ENCODE measurements at regions not wholly inside any gene's neighbourhood (a gene's known extent, or its start where the extent isn't known, plus 50 kb on each side); places are given as distances from the start of the nearest gene placed in this dataset.
"Not testable (repeated sequence)": the region's sequence is repeated elsewhere in the genome, so short reads cannot be mapped to it uniquely, and the experiment has no call there.

- no peak for DNase-seq
- H3K27me3 Mint-ChIP-seq (ENCODE audit: low read depth), result peaks cover 7% of the 10 kb centered on the region
- H3K36me3 Mint-ChIP-seq (ENCODE audit: low read depth), result no peaks in the 10 kb centered on the region
- CTCF ChIA-PET, result interaction anchor here (0.9 kb wide), 1 partner anchor 9 kb away, joined by 4 read pairs; no protein-coding TSS in a partner anchor
- H3K4me1 Mint-ChIP-seq (ENCODE audit: low read depth), result peaks cover 15% of the 10 kb centered on the region
- intact Hi-C loops (cut with micrococcal nuclease), result loop anchor here (1.0 kb wide), 1 partner anchor 18 kb away; no protein-coding TSS in a partner anchor
- no peak overlapping the region for H3K27ac Mint-ChIP-seq
- no peak overlapping the region for H3K4me3 Mint-ChIP-seq
- no peaks in the 10 kb centered on the region for H3K9me3 Mint-ChIP-seq
These were observed 159.5 kb upstream of the AGR3 start for GRCh38 chr7:17041324-17041723.

- CTCF ChIA-PET, result no interaction called here
- Mint-ChIP-seq H3K4me3 (no peak overlapping the region), H3K27me3 (ENCODE audit: low read depth) (peaks cover 7% of the 10 kb centered on the region), H3K27ac (no peak overlapping the region), H3K4me1 (ENCODE audit: low read depth) (peaks cover 15% of the 10 kb centered on the region), H3K36me3 (ENCODE audit: low read depth) (no peaks in the 10 kb centered on the region), H3K9me3 (no peaks in the 10 kb centered on the region)
- intact Hi-C loops (cut with micrococcal nuclease), result no loop called here
- no peak for DNase-seq
These were observed 160.4 kb upstream of the AGR3 start for GRCh38 chr7:17042211-17042610.

- Mint-ChIP-seq H3K4me1 (ENCODE audit: low read depth) (peaks cover 15% of the 10 kb centered on the region), H3K27ac (no peak overlapping the region), H3K36me3 (ENCODE audit: low read depth) (no peaks in the 10 kb centered on the region), H3K4me3 (no peak overlapping the region), H3K27me3 (ENCODE audit: low read depth) (peaks cover 7% of the 10 kb centered on the region), H3K9me3 (no peaks in the 10 kb centered on the region)
- CTCF ChIA-PET, result interaction anchor here (0.6 to 0.7 kb wide), 2 partner anchors 102 to 449 kb away, joined by 3 read pairs; no protein-coding TSS in a partner anchor
- intact Hi-C loops (cut with micrococcal nuclease), result no loop called here
- DNase-seq, result no peak
These were observed 161.5 kb upstream of the AGR3 start for GRCh38 chr7:17043012-17043877.

GRCh38 chr7:17044396-17044795, 162.6 kb upstream of the AGR3 start:
- CTCF ChIA-PET, result interaction anchor here (1.2 kb wide), 1 partner anchor 12 kb away, joined by 3 read pairs; no protein-coding TSS in a partner anchor
- H3K27me3 Mint-ChIP-seq (ENCODE audit: low read depth), result peaks cover 7% of the 10 kb centered on the region
- peaks cover 15% of the 10 kb centered on the region for H3K4me1 Mint-ChIP-seq (ENCODE audit: low read depth)
- H3K27ac Mint-ChIP-seq, result no peak overlapping the region
- H3K4me3 Mint-ChIP-seq, result no peak overlapping the region
- H3K9me3 Mint-ChIP-seq, result no peaks in the 10 kb centered on the region
- H3K36me3 Mint-ChIP-seq (ENCODE audit: low read depth), result no peaks in the 10 kb centered on the region
- DNase-seq, result no peak
- intact Hi-C loops (cut with micrococcal nuclease), result no loop called here

DNA sequence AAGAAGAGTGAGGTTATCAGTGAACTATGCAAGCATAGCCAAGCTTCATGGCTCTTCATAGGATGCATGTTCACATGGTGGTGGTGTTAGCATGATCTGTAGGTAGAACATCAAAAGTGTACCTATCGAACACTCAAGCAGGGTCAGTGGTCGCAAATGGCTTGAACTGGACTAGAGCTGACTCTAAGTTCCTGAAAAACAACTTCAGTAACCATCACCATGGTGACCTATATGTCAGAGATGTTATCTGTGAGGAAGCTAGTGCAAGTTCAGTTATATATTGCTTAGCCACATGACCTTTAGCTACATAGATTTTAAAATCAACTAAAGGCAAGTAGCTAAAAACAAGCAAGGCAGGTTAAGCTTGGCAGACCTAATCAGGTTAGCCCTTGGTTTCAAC, 163.1 kb upstream of the AGR3 start:
- H3K27me3 Mint-ChIP-seq (ENCODE audit: low read depth), result peaks cover 7% of the 10 kb centered on the region
- intact Hi-C loops (cut with micrococcal nuclease), result no loop called here
- CTCF ChIA-PET, result interaction anchor here (1.2 kb wide), 1 partner anchor 12 kb away, joined by 3 read pairs; no protein-coding TSS in a partner anchor
- H3K4me1 Mint-ChIP-seq (ENCODE audit: low read depth), result peaks cover 15% of the 10 kb centered on the region
- H3K9me3 Mint-ChIP-seq, result no peaks in the 10 kb centered on the region
- no peaks in the 10 kb centered on the region for H3K36me3 Mint-ChIP-seq (ENCODE audit: low read depth)
- DNase-seq, result no peak
- H3K4me3 Mint-ChIP-seq, result no peak overlapping the region
- no peak overlapping the region for H3K27ac Mint-ChIP-seq

GRCh38 chr7:17046259-17046658, 164.5 kb upstream of the AGR3 start:
- Mint-ChIP-seq H3K4me3 (no peak overlapping the region), H3K4me1 (ENCODE audit: low read depth) (peaks cover 15% of the 10 kb centered on the region), H3K36me3 (ENCODE audit: low read depth) (no peaks in the 10 kb centered on the region), H3K27ac (no peak overlapping the region), H3K27me3 (ENCODE audit: low read depth) (peaks cover 3% of the 10 kb centered on the region), H3K9me3 (no peaks in the 10 kb centered on the region)
- CTCF ChIA-PET, result interaction anchor here (1.3 kb wide), 1 partner anchor 64 kb away, joined by 3 read pairs; no protein-coding TSS in a partner anchor
- intact Hi-C loops (cut with micrococcal nuclease), result no loop called here
- no peak for DNase-seq

DNA sequence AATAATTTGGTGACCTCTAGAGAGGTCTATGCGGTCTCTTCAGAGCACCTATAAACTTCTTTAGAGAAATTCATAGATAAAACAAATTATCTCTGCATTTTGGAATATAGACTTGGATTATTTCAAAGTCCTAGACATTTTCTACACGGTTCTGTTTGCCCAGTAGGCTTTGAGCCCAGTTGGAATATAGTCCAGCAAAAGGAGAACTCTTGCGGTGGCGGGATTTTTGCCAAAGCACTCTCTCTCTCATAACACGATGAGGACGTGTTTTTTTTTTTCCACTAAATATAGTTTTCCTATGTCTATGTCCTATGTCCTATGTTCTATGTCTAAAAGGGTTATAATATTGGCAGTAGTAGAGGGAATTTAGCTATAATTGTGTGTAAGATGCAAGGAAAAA, 164.9 kb upstream of the AGR3 start:
- Mint-ChIP-seq H3K36me3 (ENCODE audit: low read depth) (no peaks in the 10 kb centered on the region), H3K27me3 (ENCODE audit: low read depth) (peaks cover 2% of the 10 kb centered on the region), H3K4me1 (ENCODE audit: low read depth) (peaks cover 11% of the 10 kb centered on the region), H3K4me3 (no peak overlapping the region), H3K9me3 (no peaks in the 10 kb centered on the region), H3K27ac (no peak overlapping the region)
- DNase-seq, result no peak
- intact Hi-C loops (cut with micrococcal nuclease), result no loop called here
- CTCF ChIA-PET, result interaction anchor here (1.3 kb wide), 1 partner anchor 64 kb away, joined by 3 read pairs; no protein-coding TSS in a partner anchor

- H3K36me3 Mint-ChIP-seq (ENCODE audit: low read depth); intact Hi-C loops (cut with micrococcal nuclease); H3K4me1 Mint-ChIP-seq (ENCODE audit: low read depth); H3K4me3 Mint-ChIP-seq; H3K9me3 Mint-ChIP-seq; CTCF ChIA-PET; H3K27me3 Mint-ChIP-seq (ENCODE audit: low read depth); H3K27ac Mint-ChIP-seq; DNase-seq: not testable (repeated sequence)
These were observed 171.4 kb upstream of the AGR3 start for GRCh38 chr7:17053164-17053563.

DNA sequence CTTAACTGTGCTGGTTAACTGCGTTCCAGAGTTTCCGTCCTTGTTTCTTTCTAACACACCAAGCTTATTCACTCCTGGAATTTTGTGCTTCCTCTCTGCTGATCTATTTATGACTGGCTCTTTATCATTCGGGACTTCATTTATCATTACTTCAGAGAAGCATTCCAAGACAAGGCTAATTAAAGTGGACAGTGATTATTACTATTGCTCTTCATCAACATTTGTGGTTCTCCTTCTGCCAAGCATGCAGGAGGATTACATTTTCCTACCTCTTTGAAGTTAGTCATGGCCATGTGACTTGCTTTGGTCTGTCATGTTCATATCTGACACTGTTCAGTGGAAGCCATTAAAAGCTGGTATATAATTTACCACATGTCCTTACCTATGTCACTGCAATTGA, 172.4 kb upstream of the AGR3 start:
- CTCF ChIA-PET, result no interaction called here
- H3K4me1 Mint-ChIP-seq (ENCODE audit: low read depth), result peaks cover 2% of the 10 kb centered on the region
- no peaks in the 10 kb centered on the region for H3K27me3 Mint-ChIP-seq (ENCODE audit: low read depth)
- intact Hi-C loops (cut with micrococcal nuclease), result no loop called here
- H3K27ac Mint-ChIP-seq, result no peak overlapping the region
- no peak for DNase-seq
- no peak overlapping the region for H3K4me3 Mint-ChIP-seq
- no peaks in the 10 kb centered on the region for H3K36me3 Mint-ChIP-seq (ENCODE audit: low read depth)
- H3K9me3 Mint-ChIP-seq, result no peaks in the 10 kb centered on the region

GRCh38 chr7:17054836-17055235, 173.1 kb upstream of the AGR3 start:
- Mint-ChIP-seq H3K27me3 (ENCODE audit: low read depth) (no peaks in the 10 kb centered on the region), H3K36me3 (ENCODE audit: low read depth) (no peaks in the 10 kb centered on the region), H3K27ac (no peak overlapping the region), H3K4me1 (ENCODE audit: low read depth) (peaks cover 2% of the 10 kb centered on the region), H3K9me3 (no peaks in the 10 kb centered on the region), H3K4me3 (no peak overlapping the region)
- CTCF ChIA-PET, result no interaction called here
- intact Hi-C loops (cut with micrococcal nuclease), result no loop called here
- no peak for DNase-seq

DNA sequence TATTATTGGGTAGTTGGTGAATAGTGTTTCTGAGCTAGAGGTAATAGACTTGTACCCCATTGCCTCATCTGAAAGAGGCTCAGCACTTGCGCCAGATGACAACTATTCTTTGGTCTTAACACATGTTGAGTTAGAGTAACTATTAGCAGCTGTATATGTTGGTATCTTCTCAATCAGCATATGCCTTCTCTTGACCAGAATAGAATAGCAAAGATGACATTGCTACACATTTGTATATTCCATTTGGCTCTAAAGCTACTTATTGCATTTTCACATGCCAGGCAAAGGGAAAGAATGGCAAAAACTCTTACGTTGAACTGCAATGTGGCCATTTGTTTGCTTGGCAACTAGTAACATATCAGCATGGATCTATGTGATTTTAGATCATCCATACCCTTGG, 173.8 kb upstream of the AGR3 start:
- Mint-ChIP-seq H3K36me3 (ENCODE audit: low read depth) (no peaks in the 10 kb centered on the region), H3K27ac (no peak overlapping the region), H3K27me3 (ENCODE audit: low read depth) (no peaks in the 10 kb centered on the region), H3K4me3 (no peak overlapping the region), H3K4me1 (ENCODE audit: low read depth) (peaks cover 2% of the 10 kb centered on the region), H3K9me3 (no peaks in the 10 kb centered on the region)
- CTCF ChIA-PET, result no interaction called here
- DNase-seq, result no peak
- intact Hi-C loops (cut with micrococcal nuclease), result no loop called here

- H3K27ac Mint-ChIP-seq, result no peak overlapping the region
- H3K36me3 Mint-ChIP-seq (ENCODE audit: low read depth), result no peaks in the 10 kb centered on the region
- no peak for DNase-seq
- H3K9me3 Mint-ChIP-seq, result no peaks in the 10 kb centered on the region
- CTCF ChIA-PET, result no interaction called here
- H3K27me3 Mint-ChIP-seq (ENCODE audit: low read depth), result no peaks in the 10 kb centered on the region
- H3K4me3 Mint-ChIP-seq, result no peak overlapping the region
- peaks cover 2% of the 10 kb centered on the region for H3K4me1 Mint-ChIP-seq (ENCODE audit: low read depth)
- intact Hi-C loops (cut with micrococcal nuclease), result no loop called here
These were observed 174.8 kb upstream of the AGR3 start for GRCh38 chr7:17056491-17057142.

GRCh38 chr7:17057143-17057509, 175.3 kb upstream of the AGR3 start:
- CTCF ChIA-PET, result interaction anchor here (0.6 kb wide), 1 partner anchor 70 kb away, joined by 3 read pairs; no protein-coding TSS in a partner anchor
- intact Hi-C loops (cut with micrococcal nuclease), result no loop called here
- H3K4me1 Mint-ChIP-seq (ENCODE audit: low read depth), result peaks cover 2% of the 10 kb centered on the region
- no peak overlapping the region for H3K4me3 Mint-ChIP-seq
- no peak for DNase-seq
- H3K9me3 Mint-ChIP-seq, result no peaks in the 10 kb centered on the region
- no peaks in the 10 kb centered on the region for H3K36me3 Mint-ChIP-seq (ENCODE audit: low read depth)
- H3K27me3 Mint-ChIP-seq (ENCODE audit: low read depth), result no peaks in the 10 kb centered on the region
- no peak overlapping the region for H3K27ac Mint-ChIP-seq
